Loucy (cell line): ENCODE measurements at regions not wholly inside any gene's neighbourhood (a gene's known extent, or its start where the extent isn't known, plus 50 kb on each side); places are given as distances from the start of the nearest gene placed in this dataset.

ENCODE experiments used
- CTCF ChIP-seq: fragments of 200-600 bp; sonication (generic); conservative IDR thresholded peaks from 2 replicates; pipeline ENCODE4 v1.5.1; 2014; ENCODE audit warnings: mild to moderate bottlenecking, antibody characterized with exemption, low read length
- EZH2phosphoT487 ChIP-seq: fragments of 200-600 bp; IDR thresholded peaks from 2 replicates; pipeline ENCODE4 v1.6.1; 2018; ENCODE audit warnings: antibody characterized with exemption, mild to moderate bottlenecking, moderate library complexity, borderline replicate concordance

GRCh38 chr3:23044463-23044862 lies 158.7 kb upstream of the UBE2E2 start:
- TF ChIP-seq CTCF (no peak), EZH2phosphoT487 (no peak)
